Panc1 (cell line): ENCODE measurements at regions not wholly inside any gene's neighbourhood (a gene's known extent, or its start where the extent isn't known, plus 50 kb on each side); places are given as distances from the start of the nearest gene placed in this dataset.

ENCODE experiments used
- ATAC-seq: fragments of 200-7000 bp; cut with Tn5 transposase; 2 replicates; pipeline ENCODE4 v1.9.1; 2020; ENCODE audit warnings: mild to moderate bottlenecking, moderate library complexity
- BruUV-seq: library from RNA; stranded (reverse); fragments of 400-500 nt; replicated peaks from 2 replicates; lab custom pipeline; 2021; lab: Mats Ljungman, UMichigan
- CTCF ChIA-PET: fragments of 300-600 bp; sonication (Branson Sonifier 250); formaldehyde crosslinking; loops from one replicate; lab custom pipeline; 2022; ENCODE audit warnings: antibody characterized with exemption; lab: Charles Lee
- POLR2A ChIA-PET: fragments of 300-600 bp; sonication (Branson Sonifier 250); formaldehyde crosslinking; loops from one replicate; lab custom pipeline; 2022; ENCODE audit warnings: antibody characterized with exemption; lab: Charles Lee
- DNase-seq: peaks from one replicate; pipeline ENCODE4 v3.0.0-alpha.2; 2010; ENCODE audit warnings: low read depth, low spot score
- H3K27ac ChIP-seq: 2 replicates; pipeline ENCODE4 v1.5.1; 2011; ENCODE audit warnings: mild to moderate bottlenecking, low read length, inconsistent platforms
- H3K27me3 ChIP-seq: fragments of 200-500 bp; sonication (Bioruptor generic); 2 replicates; pipeline ENCODE4 v1.6.0; 2014; ENCODE audit warnings: low read length, inconsistent platforms; ENCODE audit not compliant: control insufficient read depth, insufficient read depth
- H3K36me3 ChIP-seq: fragments of 200-500 bp; sonication (Bioruptor generic); 2 replicates; pipeline ENCODE4 v1.5.1; 2014; ENCODE audit warnings: inconsistent platforms, mild to moderate bottlenecking, low read length, moderate library complexity; ENCODE audit not compliant: control insufficient read depth, insufficient read depth
- H3K4me1 ChIP-seq: 2 replicates; pipeline ENCODE4 v1.5.1; 2011; ENCODE audit warnings: inconsistent platforms, mild to moderate bottlenecking, low read length, moderate library complexity; ENCODE audit not compliant: control insufficient read depth, insufficient read depth
- H3K4me3 ChIP-seq, 2 experiments: 2 replicates each; pipeline ENCODE4 v1.5.1; 2011 to 2012; ENCODE audit warnings: low read depth in 2 of 2, low read length in 2 of 2, mild to moderate bottlenecking in 2 of 2, inconsistent platforms in 1 of 2, moderate library complexity in 1 of 2
- H3K9me3 ChIP-seq: fragments of 200-500 bp; sonication (Bioruptor generic); 2 replicates; pipeline ENCODE4 v1.5.1; 2014; ENCODE audit warnings: low read depth, mild to moderate bottlenecking, inconsistent platforms, low read length, moderate library complexity; ENCODE audit not compliant: control insufficient read depth, insufficient read depth
- POLR2AphosphoS5 ChIP-seq: IDR thresholded peaks from 2 replicates; pipeline ENCODE4 v1.6.1; 2012; ENCODE audit warnings: mild to moderate bottlenecking, low read depth, low read length, moderate library complexity
- REST ChIP-seq, 2 experiments: IDR thresholded peaks; 2 replicates each; pipeline ENCODE4 v1.6.1; 2011 to 2012; ENCODE audit warnings: low read depth in 2 of 2, control low read depth in 1 of 2, low read length in 1 of 2, mild to moderate bottlenecking in 1 of 2, moderate library complexity in 1 of 2; ENCODE audit not compliant: insufficient read depth in 1 of 2
- SIN3A ChIP-seq: IDR thresholded peaks from 2 replicates; pipeline ENCODE4 v1.6.1; 2012; ENCODE audit warnings: low read depth, mild to moderate bottlenecking, low read length, moderate library complexity, borderline replicate concordance; ENCODE audit not compliant: insufficient read depth
- TCF7L2 ChIP-seq: IDR thresholded peaks from 2 replicates; pipeline ENCODE4 v1.6.1; 2011; ENCODE audit warnings: mild to moderate bottlenecking, low read depth, low read length, inconsistent platforms
- in situ Hi-C: cut with HindIII; loops from 2 replicates; pipeline ENCODE4 v1.10.0; 2016; ENCODE audit warnings: low sequenced_read_pairs, low pct_unique_long_range_greater_than_20kb
- intact Hi-C: fragments of 100-400 bp; cut with micrococcal nuclease; formaldehyde crosslinking; loops from one replicate; pipeline ENCODE4 v1.10.0; 2022; ENCODE audit not compliant: unreplicated experiment
- TF ChIP-seq, protein P1 (sequence below): fragments of 450-650 bp; IDR thresholded peaks from 2 replicates; pipeline ENCODE4 v1.5.1; 2017; ENCODE audit warnings: mild to moderate bottlenecking

DNA sequence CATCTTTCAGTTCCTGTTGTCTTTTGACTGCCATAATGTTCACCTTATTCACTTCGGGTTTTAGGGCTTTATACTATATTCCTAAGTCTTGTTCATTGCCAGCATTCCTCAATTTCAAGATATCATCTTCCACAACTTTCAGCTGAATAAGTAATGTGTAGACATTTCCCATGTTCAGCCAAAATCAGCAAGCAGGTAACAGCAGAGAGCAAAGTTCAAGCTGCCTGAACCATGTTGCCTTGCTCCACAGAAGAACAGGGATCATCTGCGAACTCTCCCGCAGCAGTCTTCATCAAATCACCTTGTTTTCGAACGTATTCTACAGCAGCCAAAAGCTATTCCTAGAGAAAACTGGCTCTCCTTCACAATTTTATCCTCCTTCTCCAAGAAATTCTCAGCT lies 95.3 kb upstream of the CCDC112 start:
- CTCF ChIA-PET = no interaction called here
- ATAC-seq = no peak
- no peaks in the 10 kb centered on the region for H3K4me1 ChIP-seq

GRCh38 chr5:115389799-115390382 lies 93.4 kb upstream of the CCDC112 start:
- in situ Hi-C loops (no loop called here), intact Hi-C loops (no loop called here)
- CTCF ChIA-PET = no interaction called here
- ATAC-seq = no peak
- POLR2A ChIA-PET = no interaction called here
- TF ChIP-seq TCF7L2 (no peak), POLR2AphosphoS5 (no peak), SIN3A (no peak), REST (IDR thresholded peaks at IDR 0.05; ENCODE audit: insufficient read depth in 1 of 2, low read depth in 2 of 2, low read length in 1 of 2) (no peak)
- TF ChIP-seq, protein P1, sequence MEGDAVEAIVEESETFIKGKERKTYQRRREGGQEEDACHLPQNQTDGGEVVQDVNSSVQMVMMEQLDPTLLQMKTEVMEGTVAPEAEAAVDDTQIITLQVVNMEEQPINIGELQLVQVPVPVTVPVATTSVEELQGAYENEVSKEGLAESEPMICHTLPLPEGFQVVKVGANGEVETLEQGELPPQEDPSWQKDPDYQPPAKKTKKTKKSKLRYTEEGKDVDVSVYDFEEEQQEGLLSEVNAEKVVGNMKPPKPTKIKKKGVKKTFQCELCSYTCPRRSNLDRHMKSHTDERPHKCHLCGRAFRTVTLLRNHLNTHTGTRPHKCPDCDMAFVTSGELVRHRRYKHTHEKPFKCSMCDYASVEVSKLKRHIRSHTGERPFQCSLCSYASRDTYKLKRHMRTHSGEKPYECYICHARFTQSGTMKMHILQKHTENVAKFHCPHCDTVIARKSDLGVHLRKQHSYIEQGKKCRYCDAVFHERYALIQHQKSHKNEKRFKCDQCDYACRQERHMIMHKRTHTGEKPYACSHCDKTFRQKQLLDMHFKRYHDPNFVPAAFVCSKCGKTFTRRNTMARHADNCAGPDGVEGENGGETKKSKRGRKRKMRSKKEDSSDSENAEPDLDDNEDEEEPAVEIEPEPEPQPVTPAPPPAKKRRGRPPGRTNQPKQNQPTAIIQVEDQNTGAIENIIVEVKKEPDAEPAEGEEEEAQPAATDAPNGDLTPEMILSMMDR = no peak
- Histone ChIP-seq H3K4me1 (no peaks in the 10 kb centered on the region), H3K27ac (no peak overlapping the region), H3K4me3 (no peak overlapping the region), H3K9me3 (no peaks in the 10 kb centered on the region), H3K36me3 (no peaks in the 10 kb centered on the region), H3K27me3 (no peaks in the 10 kb centered on the region)
- BruUV-seq = no TSS peak
- DNase-seq = no peak

More for the DNA sequence above, 95.3 kb upstream of the CCDC112 start:
- no peak for TF ChIP-seq REST (IDR thresholded peaks at IDR 0.05; ENCODE audit: insufficient read depth in 1 of 2, low read depth in 2 of 2, low read length in 1 of 2)
- Histone ChIP-seq H3K4me3 (no peak overlapping the region), H3K27ac (no peak overlapping the region), H3K27me3 (no peaks in the 10 kb centered on the region), H3K36me3 (no peaks in the 10 kb centered on the region), H3K9me3 (no peaks in the 10 kb centered on the region)
- BruUV-seq = no TSS peak
- in situ Hi-C loops = no loop called here
- no peak for DNase-seq
- POLR2A ChIA-PET = no interaction called here
- intact Hi-C loops = no loop called here
